Lower leg skin (tissue), 4 donors: ENCODE measurements at regions not wholly inside any gene's neighbourhood (a gene's known extent, or its start where the extent isn't known, plus 50 kb on each side); places are given as distances from the start of the nearest gene placed in this dataset.
"Not testable (repeated sequence)": the region's sequence is repeated elsewhere in the genome, so short reads cannot be mapped to it uniquely, and the experiment has no call there.

ENCODE experiments used
- DNase-seq, 2 donors: peaks; one replicate each; pipeline ENCODE4 v3.0.0-alpha.2; 2019; ENCODE audit warnings: low spot score in 2 of 2
- H3K4me3 ChIP-seq: fragments of 200-600 bp; sonication (generic); 2 replicates; pipeline ENCODE4 v1.5.1; 2017; ENCODE audit warnings: mild to moderate bottlenecking, low read depth; ENCODE audit not compliant: poor library complexity, severe bottlenecking
- POLR2A ChIP-seq, 2 donors: fragments of 450-650 bp; IDR thresholded peaks; one replicate each; pipeline ENCODE4 v1.6.1; 2016 to 2017; ENCODE audit warnings: antibody characterized with exemption in 2 of 2, mild to moderate bottlenecking in 1 of 2, moderate library complexity in 1 of 2
- WGBS, 2 donors: methylation state at CpG; one replicate each; pipeline ENCODE4 v1.1.5; 2018; 5-methylcytosine and 5-hydroxymethylcytosine counted together
- intact Hi-C: fragments of 100-400 bp; cut with DNase I; formaldehyde crosslinking; loops from one replicate; pipeline ENCODE4 v1.15.0; 2023; ENCODE audit warnings: low total_unique reads
- TF ChIP-seq, protein P1 (sequence below), 3 donors: fragments of 450-650 bp; IDR thresholded peaks; one replicate each; pipeline ENCODE4 v1.5.1; 2016; ENCODE audit warnings: antibody characterized with exemption in 3 of 3, mild to moderate bottlenecking in 3 of 3, moderate library complexity in 2 of 3

DNA sequence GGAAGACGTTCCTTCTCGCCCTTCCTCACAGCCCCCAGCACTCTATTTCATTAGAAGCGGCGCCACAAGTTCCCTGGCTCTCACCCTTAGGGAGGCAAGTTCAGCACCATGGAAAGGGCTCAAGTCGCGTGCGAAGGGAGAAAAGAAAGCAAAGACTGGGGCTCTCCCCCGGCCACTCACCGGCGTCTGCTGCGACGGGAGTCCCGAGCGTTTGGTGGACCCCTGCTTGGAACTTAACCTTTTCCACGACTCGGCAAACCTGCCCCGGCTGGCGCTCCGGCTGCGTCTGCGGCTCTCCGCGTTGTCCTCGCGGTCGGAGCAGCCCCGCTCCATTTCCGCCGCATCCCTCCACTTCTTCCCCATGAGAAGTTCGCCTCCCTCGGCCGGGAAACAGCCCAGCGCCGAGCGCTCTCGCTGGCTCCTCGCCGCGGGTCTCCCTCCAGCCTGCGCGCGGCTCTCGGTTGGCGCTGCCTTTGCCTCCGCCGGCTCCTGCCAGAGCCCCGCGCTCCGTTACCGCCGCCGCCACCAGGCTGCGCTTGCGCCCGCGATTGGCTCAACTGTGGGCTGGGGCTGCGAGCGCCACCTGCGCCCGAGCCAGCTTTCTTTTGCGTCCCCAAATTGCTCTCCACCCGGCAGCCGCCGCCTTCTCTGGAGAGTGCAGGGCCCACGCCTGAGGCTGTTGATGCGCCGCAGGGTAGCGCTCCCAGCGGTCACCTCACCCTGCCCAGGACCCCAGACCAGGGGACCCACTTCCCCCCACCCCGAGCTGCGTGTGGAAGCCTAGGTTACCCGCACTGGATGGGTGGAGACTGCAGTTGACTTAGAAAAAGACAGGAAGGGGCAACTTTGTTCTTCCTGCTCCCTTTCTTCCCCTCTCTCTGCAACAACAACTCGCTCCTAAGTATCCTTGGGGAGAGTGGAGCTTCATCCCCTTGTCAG is 321.6 kb downstream of the CEMIP2 start:
- WGBS, 2 donors = 2 to 4% methylated on average over 68 to 72 of the region's 73 CpGs
- no peak for TF ChIP-seq POLR2A (IDR thresholded peaks at IDR 0.05)
- TF ChIP-seq, protein P1, sequence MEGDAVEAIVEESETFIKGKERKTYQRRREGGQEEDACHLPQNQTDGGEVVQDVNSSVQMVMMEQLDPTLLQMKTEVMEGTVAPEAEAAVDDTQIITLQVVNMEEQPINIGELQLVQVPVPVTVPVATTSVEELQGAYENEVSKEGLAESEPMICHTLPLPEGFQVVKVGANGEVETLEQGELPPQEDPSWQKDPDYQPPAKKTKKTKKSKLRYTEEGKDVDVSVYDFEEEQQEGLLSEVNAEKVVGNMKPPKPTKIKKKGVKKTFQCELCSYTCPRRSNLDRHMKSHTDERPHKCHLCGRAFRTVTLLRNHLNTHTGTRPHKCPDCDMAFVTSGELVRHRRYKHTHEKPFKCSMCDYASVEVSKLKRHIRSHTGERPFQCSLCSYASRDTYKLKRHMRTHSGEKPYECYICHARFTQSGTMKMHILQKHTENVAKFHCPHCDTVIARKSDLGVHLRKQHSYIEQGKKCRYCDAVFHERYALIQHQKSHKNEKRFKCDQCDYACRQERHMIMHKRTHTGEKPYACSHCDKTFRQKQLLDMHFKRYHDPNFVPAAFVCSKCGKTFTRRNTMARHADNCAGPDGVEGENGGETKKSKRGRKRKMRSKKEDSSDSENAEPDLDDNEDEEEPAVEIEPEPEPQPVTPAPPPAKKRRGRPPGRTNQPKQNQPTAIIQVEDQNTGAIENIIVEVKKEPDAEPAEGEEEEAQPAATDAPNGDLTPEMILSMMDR (IDR thresholded peaks at IDR 0.05) = no peak
- DNase-seq = peak in 1 of 2 donors; percentile 86
- intact Hi-C loops = no loop called here
- peak overlapping the region; percentile 24 for H3K4me3 ChIP-seq

DNA sequence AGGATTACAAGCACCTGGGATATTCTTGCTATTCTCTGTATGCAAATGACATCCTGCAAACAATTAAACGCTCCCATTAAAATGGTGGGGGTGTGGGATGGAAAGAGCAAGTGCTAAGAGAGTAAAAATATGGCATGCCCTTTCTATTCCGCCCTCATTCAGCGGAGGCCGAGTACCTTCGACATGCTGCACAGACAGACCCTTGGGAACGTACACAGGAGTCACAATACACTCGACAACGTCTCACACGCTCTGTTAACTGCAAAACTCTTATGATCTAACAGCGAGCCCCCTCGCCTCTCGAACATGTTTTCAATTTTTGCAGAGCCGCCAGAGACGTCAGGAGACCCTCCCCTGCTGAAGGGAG is 322.2 kb downstream of the CEMIP2 start:
- no peak for TF ChIP-seq POLR2A (IDR thresholded peaks at IDR 0.05)
- TF ChIP-seq, protein P1 (IDR thresholded peaks at IDR 0.05) = no peak
- DNase-seq = no peak
- H3K4me3 ChIP-seq = peak overlapping the region; percentile 24
- WGBS, 2 donors = 49 to 53% methylated on average over 14 of the region's 14 CpGs
- intact Hi-C loops = no loop called here

DNA sequence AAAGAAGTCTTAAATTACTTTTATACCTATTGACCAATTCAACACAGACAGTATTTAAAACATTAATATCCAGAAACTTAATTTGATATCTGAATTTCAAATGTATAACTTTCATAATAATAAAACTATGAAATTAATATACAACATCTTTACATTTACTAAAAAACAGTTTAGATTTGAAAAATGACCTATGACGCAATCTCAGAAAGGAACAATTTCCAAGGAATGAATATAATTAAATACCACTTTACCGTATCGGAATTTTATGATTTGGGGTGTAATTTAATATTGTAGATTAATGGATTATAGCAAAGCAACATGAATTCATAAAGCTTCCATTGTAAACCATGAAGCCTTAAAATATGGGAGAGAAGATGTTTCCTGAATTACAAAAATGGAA is 321.5 kb upstream of the TRPM3 start:
- no peak for DNase-seq
- WGBS, 2 donors = 91 to 97% methylated on average over 3 of the region's 3 CpGs
- intact Hi-C loops = no loop called here
- H3K4me3 ChIP-seq = no peak overlapping the region
- TF ChIP-seq POLR2A (IDR thresholded peaks at IDR 0.05) = no peak
- TF ChIP-seq, protein P1 (IDR thresholded peaks at IDR 0.05) = no peak

DNA sequence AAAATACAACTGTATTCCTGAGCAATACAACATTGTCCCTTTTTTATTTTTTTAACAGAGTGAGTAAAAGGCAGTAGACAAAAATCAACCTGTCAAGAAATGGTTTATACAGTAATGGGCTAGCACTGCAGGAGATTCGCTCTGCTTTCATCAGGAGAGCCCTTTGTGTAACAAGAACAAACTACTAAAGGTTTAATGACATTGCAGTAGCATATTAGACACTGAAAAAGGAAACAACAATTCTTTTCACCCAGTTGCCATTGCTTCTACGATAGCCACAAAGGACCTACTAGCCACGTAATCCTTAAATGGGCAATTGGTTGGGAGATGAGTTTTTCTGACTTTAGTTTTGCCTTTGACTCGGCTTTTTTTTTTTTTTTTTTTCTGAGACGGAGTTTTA is 319.8 kb upstream of the TRPM3 start:
- DNase-seq = no peak
- 81 to 85% methylated on average over 5 of the region's 5 CpGs for WGBS, 2 donors
- H3K4me3 ChIP-seq = no peak overlapping the region
- intact Hi-C loops = no loop called here
- TF ChIP-seq POLR2A (IDR thresholded peaks at IDR 0.05) = no peak
- TF ChIP-seq, protein P1 (IDR thresholded peaks at IDR 0.05) = no peak

DNA sequence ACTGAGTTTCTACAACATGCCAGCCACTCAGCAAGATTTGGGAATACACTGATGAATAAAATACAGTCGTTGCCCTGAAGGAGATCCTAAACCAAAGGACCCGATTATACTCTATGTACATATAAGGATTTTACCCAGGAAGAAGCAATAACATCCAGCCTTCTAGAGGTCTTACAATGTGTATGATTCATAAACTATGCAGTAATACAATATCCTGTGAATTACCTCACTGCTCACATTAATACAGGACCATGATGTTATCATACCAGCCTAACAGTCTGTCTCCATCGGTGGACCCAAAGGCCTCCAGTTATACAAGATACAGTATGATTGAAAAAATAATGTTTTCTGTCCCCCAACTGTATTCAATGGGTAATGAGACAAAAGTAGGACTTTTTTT is 310.5 kb upstream of the TRPM3 start:
- no peak overlapping the region for H3K4me3 ChIP-seq
- TF ChIP-seq, protein P1 (IDR thresholded peaks at IDR 0.05) = no peak
- TF ChIP-seq POLR2A (IDR thresholded peaks at IDR 0.05) = no peak
- intact Hi-C loops = no loop called here
- no peak for DNase-seq
- 74 to 81% methylated on average over 3 of the region's 3 CpGs for WGBS, 2 donors

DNA sequence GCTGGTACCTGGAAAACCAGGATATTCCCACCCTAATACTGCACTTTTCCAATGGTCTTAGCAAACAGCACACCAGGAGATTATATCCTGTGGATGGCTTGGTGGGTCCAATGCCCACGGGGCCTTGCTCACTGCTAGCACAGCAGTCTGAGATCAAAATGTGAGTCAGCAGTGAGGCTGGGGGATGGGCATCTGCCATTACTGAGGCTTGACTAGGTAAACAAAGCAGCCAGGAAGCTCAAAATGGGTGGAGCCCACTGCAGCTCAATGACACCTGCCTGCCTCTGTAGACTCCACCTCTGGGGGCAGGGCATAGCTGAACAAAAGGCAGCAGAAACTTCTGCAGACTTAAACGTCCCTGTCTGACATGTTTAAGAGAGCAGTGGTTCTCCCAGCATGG is 285.9 kb upstream of the TRPM3 start:
- H3K4me3 ChIP-seq, DNase-seq, intact Hi-C loops: not testable (repeated sequence)
- 47 to 68% methylated on average over 2 of the region's 2 CpGs for WGBS, 2 donors
